Stimulated activated CD4-positive, alpha-beta T cell treated with anti-CD3 and anti-CD28 coated beads, Interleukin-4, amount 100 ng/mL, for 24 hours (primary cell): ENCODE measurements at regions not wholly inside any gene's neighbourhood (a gene's known extent, or its start where the extent isn't known, plus 50 kb on each side); places are given as distances from the start of the nearest gene placed in this dataset.

Experiments used
- DNase-seq: peaks from one replicate; pipeline ENCODE4 v3.0.0-alpha.2; 2020

DNA sequence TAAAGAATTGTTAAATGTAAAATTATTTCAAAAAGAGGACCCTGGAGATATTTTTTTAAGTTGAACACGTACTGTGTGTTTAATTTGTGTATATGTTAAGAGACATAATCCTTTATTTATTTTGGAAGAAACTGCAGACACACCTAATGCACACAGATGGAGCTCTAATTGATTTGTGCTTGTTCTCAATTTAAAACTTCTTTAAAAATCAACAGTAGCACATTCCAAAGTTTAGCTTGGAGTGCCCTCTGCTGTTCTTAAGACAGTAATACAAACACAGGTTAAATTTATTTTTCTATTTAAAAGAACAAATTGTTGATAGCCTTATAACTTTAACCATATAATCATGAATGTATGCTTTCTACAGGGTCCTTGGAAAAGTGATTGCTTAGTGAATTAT is 277.6 kb upstream of the ADAMTS16 start:
- DNase-seq, result no peak

- DNase-seq, result no peak
These were observed 273.9 kb upstream of the ADAMTS16 start for GRCh38 chr5:4866131-4866659.

DNA sequence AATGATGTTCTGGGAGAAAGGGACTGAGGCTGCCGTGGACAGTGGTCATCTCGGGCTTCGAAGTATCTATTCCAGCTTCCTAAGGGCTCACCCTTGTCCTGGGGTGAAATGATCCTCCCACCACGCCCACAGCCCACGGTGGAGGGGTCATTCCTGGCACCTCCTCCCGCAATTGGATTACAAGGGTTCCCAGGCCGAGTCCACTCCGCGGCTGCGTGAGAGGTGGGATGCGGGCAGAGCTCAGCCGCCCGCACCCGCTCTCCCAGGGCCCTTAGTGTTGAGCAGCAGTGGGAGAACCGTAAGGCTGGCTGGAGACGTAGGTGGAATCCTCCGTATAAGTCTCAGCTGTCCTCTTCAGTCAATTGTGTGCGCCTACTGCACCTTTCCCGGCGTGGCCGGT is 273.3 kb upstream of the ADAMTS16 start:
- no peak for DNase-seq

GRCh38 chr5:4868140-4868735 is 271.9 kb upstream of the ADAMTS16 start:
- DNase-seq, result peak; percentile 40

DNA sequence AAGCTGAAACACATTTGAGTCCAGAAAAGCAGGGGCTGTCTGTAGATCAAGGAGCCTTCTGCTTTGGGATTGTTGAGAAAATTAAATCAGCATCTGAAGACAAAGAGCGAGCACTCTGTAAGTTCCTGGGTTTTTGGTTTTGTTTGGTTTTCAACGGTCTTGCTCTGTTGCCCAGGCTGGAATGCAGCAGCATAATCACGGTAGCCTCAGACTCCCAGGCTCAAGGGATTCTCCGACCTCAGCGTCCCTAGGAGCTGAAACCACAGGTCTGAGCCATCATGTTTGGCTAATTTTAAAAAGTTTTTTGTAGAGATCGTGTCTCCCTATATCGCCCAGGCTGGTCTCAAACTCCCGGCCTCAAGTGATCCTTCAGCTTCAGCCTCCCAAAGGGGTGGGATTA is 266.5 kb upstream of the ADAMTS16 start:
- no peak for DNase-seq

DNA sequence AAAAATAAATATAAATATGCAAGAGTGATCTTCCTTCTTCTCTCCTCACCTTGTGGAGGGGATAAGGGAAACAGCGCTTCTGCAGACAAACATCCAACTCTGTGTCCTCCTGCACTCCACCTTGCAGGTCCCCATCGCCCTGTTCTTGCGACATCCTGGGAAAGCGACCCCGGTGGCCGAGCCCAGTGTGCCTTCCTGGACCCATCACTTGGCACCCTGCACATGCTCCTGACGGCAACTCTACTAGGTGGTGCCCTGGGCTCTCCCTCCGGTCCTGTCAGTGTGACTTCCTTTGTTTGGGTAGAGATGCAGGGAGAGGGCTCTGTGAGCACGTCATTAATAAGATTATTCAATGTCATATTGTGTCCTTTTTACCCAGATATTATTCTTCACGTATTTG is 266.0 kb upstream of the ADAMTS16 start:
- DNase-seq, result no peak

- DNase-seq, result no peak
These were observed 264.2 kb upstream of the ADAMTS16 start for GRCh38 chr5:4875942-4876341.

- no peak for DNase-seq
These were observed 263.3 kb upstream of the ADAMTS16 start for GRCh38 chr5:4876804-4877203.

- no peak for DNase-seq
These were observed 262.6 kb upstream of the ADAMTS16 start for GRCh38 chr5:4877579-4877978.

- DNase-seq, result no peak
These were observed 261.1 kb upstream of the ADAMTS16 start for GRCh38 chr5:4879075-4879474.

GRCh38 chr5:4879693-4880303 is 260.3 kb upstream of the ADAMTS16 start:
- DNase-seq, result peak; percentile 36

DNA sequence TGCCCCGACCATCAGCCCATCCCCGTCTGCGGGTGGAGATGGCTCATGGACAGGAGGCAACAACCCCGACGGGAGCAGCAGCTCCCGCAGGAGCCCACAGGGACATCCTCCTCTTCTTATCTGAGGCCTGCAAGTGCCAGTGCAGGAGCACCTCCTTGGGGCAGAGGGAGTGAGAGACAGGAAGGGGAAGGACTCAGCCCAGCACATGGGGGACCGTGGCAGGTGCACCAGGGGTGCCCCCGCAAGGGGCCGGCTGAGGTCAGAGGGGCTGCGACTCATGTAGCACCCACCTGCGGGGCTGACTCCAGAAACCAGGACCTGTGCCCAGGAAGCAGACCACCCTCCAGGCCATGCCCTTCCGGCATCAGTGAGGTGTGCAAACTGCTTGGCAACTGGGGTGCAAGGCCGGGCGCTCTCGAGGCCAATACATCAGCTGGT is 259.8 kb upstream of the ADAMTS16 start:
- no peak for DNase-seq

GRCh38 chr5:4881366-4882002 is 258.6 kb upstream of the ADAMTS16 start:
- DNase-seq, result no peak

- DNase-seq, result no peak
These were observed 257.9 kb upstream of the ADAMTS16 start for GRCh38 chr5:4882186-4882585.

- DNase-seq, result no peak
These were observed 256.8 kb upstream of the ADAMTS16 start for GRCh38 chr5:4883360-4883759.

- no peak for DNase-seq
These were observed 246.9 kb upstream of the ADAMTS16 start for GRCh38 chr5:4893063-4893744.

DNA sequence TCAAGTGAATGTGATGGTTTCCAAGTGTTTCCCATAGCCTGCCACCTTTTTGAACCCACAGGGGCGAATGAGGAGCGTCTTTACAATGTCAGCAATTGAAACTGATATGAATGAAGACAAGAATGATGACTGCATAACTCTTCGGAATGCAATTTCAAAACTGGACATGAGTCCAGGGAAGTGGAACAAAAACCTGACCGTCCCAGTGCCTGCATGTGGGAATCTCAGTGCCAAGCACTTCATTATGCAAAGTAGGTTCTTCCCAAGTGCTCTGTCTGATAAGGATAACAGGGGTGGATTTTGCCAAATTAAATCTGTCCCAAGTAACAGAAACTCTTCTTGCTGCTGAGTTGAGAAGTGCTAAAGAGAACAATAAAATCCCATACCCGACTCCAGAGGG is 243.8 kb upstream of the ADAMTS16 start:
- no peak for DNase-seq

GRCh38 chr5:4901305-4901811 is 238.8 kb upstream of the ADAMTS16 start:
- no peak for DNase-seq

- DNase-seq, result no peak
These were observed 238.2 kb upstream of the ADAMTS16 start for GRCh38 chr5:4901924-4902323.

DNA sequence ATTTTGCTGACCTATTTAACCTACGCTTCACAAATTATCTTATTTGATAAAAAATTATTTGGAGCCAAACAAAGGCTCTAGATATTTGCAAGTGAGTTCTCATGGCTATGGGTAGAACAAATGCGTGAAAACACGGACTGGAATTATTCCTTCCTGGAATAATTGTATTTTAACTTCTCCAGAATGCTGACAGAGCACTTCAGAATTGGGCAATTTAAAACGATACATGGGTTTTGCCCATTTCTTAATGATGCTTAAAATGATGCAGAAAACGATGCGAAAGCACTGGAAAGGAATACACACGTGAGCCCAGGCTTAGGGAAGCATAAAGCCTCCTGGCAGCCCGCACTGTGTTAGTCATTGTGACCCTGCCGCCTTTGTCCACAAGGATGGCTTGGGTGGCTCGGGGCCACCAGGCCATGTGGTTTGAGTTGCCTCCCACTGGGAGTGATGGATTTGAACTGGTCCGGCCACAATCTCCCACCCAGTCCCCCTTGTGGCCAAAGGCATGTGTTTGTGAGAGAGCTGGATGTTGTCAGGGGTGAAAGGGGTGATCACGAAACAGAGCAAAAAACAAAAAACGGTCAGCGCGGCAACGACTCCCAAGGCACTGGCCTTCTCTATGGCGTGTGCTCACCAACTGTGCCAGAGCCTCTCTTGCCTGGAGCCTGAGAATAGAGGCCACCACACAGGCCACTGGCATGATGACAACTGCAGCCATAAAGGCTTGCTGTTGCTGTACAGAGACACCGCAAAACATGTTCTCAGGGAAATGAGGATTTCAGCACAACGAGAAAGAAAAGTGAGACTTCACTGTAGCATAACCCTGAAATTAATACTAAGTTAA is 234.2 kb upstream of the ADAMTS16 start:
- no peak for DNase-seq

- DNase-seq, result no peak
These were observed 233.3 kb upstream of the ADAMTS16 start for GRCh38 chr5:4906786-4907185.

DNA sequence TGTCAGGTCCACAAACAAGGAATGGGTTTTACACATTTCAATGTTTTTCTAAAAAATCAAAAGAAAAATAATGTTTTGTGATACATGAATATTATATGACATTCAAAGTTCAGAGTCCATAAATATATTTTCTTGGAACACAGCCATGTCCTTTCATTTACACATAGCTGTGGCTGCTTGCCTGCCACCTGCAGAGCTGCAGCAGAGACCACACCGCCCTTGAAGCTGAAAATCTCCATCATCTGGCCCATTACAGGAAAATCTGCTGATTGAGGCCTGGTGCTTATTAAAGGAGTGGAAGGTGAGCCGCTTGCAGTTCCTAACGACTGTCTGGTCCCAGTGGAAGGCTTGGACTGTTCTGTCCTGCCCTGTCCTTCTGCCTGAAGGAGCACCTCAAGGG is 232.6 kb upstream of the ADAMTS16 start:
- no peak for DNase-seq

GRCh38 chr5:4909086-4909485 is 231.0 kb upstream of the ADAMTS16 start:
- DNase-seq, result no peak
